Neuronal stem cell (in vitro differentiated cells): ENCODE measurements at regions not wholly inside any gene's neighbourhood (a gene's known extent, or its start where the extent isn't known, plus 50 kb on each side); places are given as distances from the start of the nearest gene placed in this dataset.

Experiments
- DNase-seq: peaks from one replicate; pipeline ENCODE4 v3.0.0-alpha.2; 2013; ENCODE audit warnings: low spot score
- H2AFZ ChIP-seq: one replicate; pipeline ENCODE4 v1.6.1; 2013; ENCODE audit warnings: mild to moderate bottlenecking, low read length, inconsistent platforms
- H2AK5ac ChIP-seq: 2 replicates; pipeline ENCODE4 v1.6.1; 2013; ENCODE audit warnings: low read depth, mild to moderate bottlenecking, inconsistent platforms, low read length, moderate library complexity, mixed read lengths
- H2BK120ac ChIP-seq: 2 replicates; pipeline ENCODE4 v1.6.1; 2013; ENCODE audit warnings: low read depth, mild to moderate bottlenecking, inconsistent platforms, low read length, moderate library complexity, mixed read lengths
- H2BK12ac ChIP-seq: one replicate; pipeline ENCODE4 v1.6.1; 2013; ENCODE audit warnings: low read length, inconsistent platforms
- H2BK15ac ChIP-seq: 2 replicates; pipeline ENCODE4 v1.6.1; 2013; ENCODE audit warnings: mild to moderate bottlenecking, low read length, inconsistent platforms, mixed read lengths
- H2BK5ac ChIP-seq: one replicate; pipeline ENCODE4 v1.6.1; 2013; ENCODE audit warnings: inconsistent platforms, mild to moderate bottlenecking, low read length, moderate library complexity
- H3K14ac ChIP-seq: one replicate; pipeline ENCODE4 v1.6.1; 2013; ENCODE audit warnings: low read length, inconsistent platforms
- H3K18ac ChIP-seq: 2 replicates; pipeline ENCODE4 v1.6.1; 2013; ENCODE audit warnings: low read length, inconsistent platforms
- H3K23ac ChIP-seq: 2 replicates; pipeline ENCODE4 v1.6.1; 2013; ENCODE audit warnings: low read depth, mild to moderate bottlenecking, mixed read lengths, low read length, inconsistent platforms; ENCODE audit not compliant: poor library complexity
- H3K27ac ChIP-seq: replicated peaks from 3 replicates; pipeline ENCODE4 v1.5.1; 2013; ENCODE audit warnings: low read length, inconsistent platforms
- H3K27me3 ChIP-seq, 3 experiments: 2 replicates each; pipeline ENCODE4 v1.6.1; 2013; ENCODE audit warnings: low read length in 3 of 3, mild to moderate bottlenecking in 2 of 3, inconsistent platforms in 1 of 3, low read depth in 1 of 3, mixed read lengths in 1 of 3, moderate library complexity in 1 of 3; ENCODE audit not compliant: control insufficient read depth in 3 of 3, insufficient read depth in 3 of 3
- H3K36me3 ChIP-seq, 2 donors: replicated peaks in 1 of 2; 2 replicates each; pipeline ENCODE4 v1.6.1; 2013; ENCODE audit warnings: low read length in 2 of 2; ENCODE audit not compliant: control insufficient read depth in 2 of 2, insufficient read depth in 2 of 2
- H3K4ac ChIP-seq: 2 replicates; pipeline ENCODE4 v1.6.1; 2013; ENCODE audit warnings: inconsistent platforms, mild to moderate bottlenecking, low read length, moderate library complexity
- H3K4me1 ChIP-seq, 2 donors: 1 replicate in 1 of 2; 2 replicates in 1 of 2; pipeline ENCODE4 v1.6.1; 2013; ENCODE audit warnings: low read length in 2 of 2, low read depth in 1 of 2; ENCODE audit not compliant: control insufficient read depth in 2 of 2, insufficient read depth in 1 of 2
- H3K4me2 ChIP-seq: one replicate; pipeline ENCODE4 v1.6.1; 2013; ENCODE audit warnings: mild to moderate bottlenecking, low read length, inconsistent platforms; ENCODE audit not compliant: insufficient read depth, poor library complexity, severe bottlenecking
- H3K4me3 ChIP-seq, 2 donors: 2 replicates each; pipeline ENCODE4 v1.5.1; 2013; ENCODE audit warnings: low read length in 2 of 2, mild to moderate bottlenecking in 2 of 2, inconsistent platforms in 1 of 2, moderate library complexity in 1 of 2
- H3K79me1 ChIP-seq: one replicate; pipeline ENCODE4 v1.6.1; 2013; ENCODE audit warnings: low read depth, mild to moderate bottlenecking, inconsistent platforms, low read length, moderate library complexity
- H3K9ac ChIP-seq: one replicate; pipeline ENCODE4 v1.6.1; 2013; ENCODE audit warnings: mild to moderate bottlenecking, low read depth, low read length, inconsistent platforms; ENCODE audit not compliant: poor library complexity
- H3K9me3 ChIP-seq, 2 donors: replicated peaks in 1 of 2; 2 replicates each; pipeline versions ENCODE3 to v1.6.1; 2013; ENCODE audit warnings: low read length in 2 of 2, mild to moderate bottlenecking in 2 of 2, inconsistent platforms in 1 of 2, low read depth in 1 of 2, mixed read lengths in 1 of 2, moderate library complexity in 1 of 2; ENCODE audit not compliant: control insufficient read depth in 2 of 2, insufficient read depth in 1 of 2
- H4K8ac ChIP-seq: one replicate; pipeline ENCODE4 v1.6.1; 2013; ENCODE audit warnings: low read depth, mild to moderate bottlenecking, inconsistent platforms, low read length, moderate library complexity
- H4K91ac ChIP-seq: one replicate; pipeline ENCODE4 v1.6.1; 2013; ENCODE audit warnings: low read length, low read depth, mild to moderate bottlenecking, inconsistent platforms; ENCODE audit not compliant: poor library complexity
- WGBS, 2 donors: extraction: QIAGEN DNeasy Blood & Tissue Kit; methylation state at CpG; one replicate each; pipeline ENCODE4 v1.1.7; 2013; ENCODE audit warnings: missing lambda C conversion rate in 2 of 2, mixed read lengths in 1 of 2; ENCODE audit not compliant: insufficient read length in 2 of 2, insufficient replicate concordance in 1 of 2; ENCODE audit errors: extremely low coverage in 2 of 2; 5-methylcytosine and 5-hydroxymethylcytosine counted together

GRCh38 chr7:25549271-25549921, 321.1 kb upstream of the NPVF start:
- Histone ChIP-seq H3K23ac (no peak overlapping the region), H4K91ac (no peak overlapping the region), H3K36me3 (no peaks in the 10 kb centered on the region), H2BK15ac (no peak overlapping the region), H3K4ac (no peak overlapping the region), H2AK5ac (no peak overlapping the region), H2AFZ (peak overlapping the region; percentile 49), H2BK12ac (no peak overlapping the region), H3K4me3 (no peak overlapping the region), H2BK5ac (no peak overlapping the region), H2BK120ac (no peak overlapping the region), H3K4me2 (no peak overlapping the region), H3K9me3 (no peaks in the 10 kb centered on the region), H3K4me1 (peaks cover 9 to 12% of the 10 kb centered on the region in 2 donors), H3K27me3 (peaks cover 0 to 13% (median 0%) of the 10 kb centered on the region in 3 experiments), H3K14ac (no peak overlapping the region), H3K79me1 (no peaks in the 10 kb centered on the region), H4K8ac (no peak overlapping the region), H3K9ac (no peak overlapping the region), H3K18ac (no peak overlapping the region), H3K27ac (no peak overlapping the region)
- DNase-seq, result no peak
- no CpG with 5 or more reads among the region's 6 CpGs for WGBS, 2 donors

- H3K9me3 ChIP-seq, result no peaks in the 10 kb centered on the region
- H3K4me1 ChIP-seq, result peaks cover 9 to 10% of the 10 kb centered on the region in 2 donors
- no peaks in the 10 kb centered on the region for H3K79me1 ChIP-seq
- H2AK5ac ChIP-seq, result no peak overlapping the region
- WGBS, 2 donors, result no CpG with 5 or more reads among the region's 5 CpGs
- H3K4me2 ChIP-seq, result no peak overlapping the region
- H3K23ac ChIP-seq, result no peak overlapping the region
- no peak overlapping the region for H4K8ac ChIP-seq
- no peak overlapping the region for H3K9ac ChIP-seq
- no peaks in the 10 kb centered on the region for H3K36me3 ChIP-seq
- no peak overlapping the region for H2BK15ac ChIP-seq
- H3K27ac ChIP-seq, result no peak overlapping the region
- no peak overlapping the region for H4K91ac ChIP-seq
- H3K4ac ChIP-seq, result no peak overlapping the region
- H3K14ac ChIP-seq, result no peak overlapping the region
- H3K27me3 ChIP-seq, result peaks cover 0 to 12% (median 0%) of the 10 kb centered on the region in 3 experiments
- DNase-seq, result no peak
- no peak overlapping the region for H2BK5ac ChIP-seq
- no peak overlapping the region for H2BK12ac ChIP-seq
- no peak overlapping the region for H3K4me3 ChIP-seq
- H3K18ac ChIP-seq, result no peak overlapping the region
- no peak overlapping the region for H2BK120ac ChIP-seq
- no peak overlapping the region for H2AFZ ChIP-seq
Measured at GRCh38 chr7:25550149-25550548, 321.9 kb upstream of the NPVF start.

GRCh38 chr7:25552998-25553397, 324.7 kb upstream of the NPVF start:
- no peak overlapping the region for H3K23ac ChIP-seq
- no peak overlapping the region for H3K4me3 ChIP-seq
- no CpG with 5 or more reads among the region's 3 CpGs for WGBS, 2 donors
- H4K8ac ChIP-seq, result no peak overlapping the region
- no peak overlapping the region for H2BK15ac ChIP-seq
- H2BK5ac ChIP-seq, result no peak overlapping the region
- H3K4ac ChIP-seq, result no peak overlapping the region
- H2BK120ac ChIP-seq, result no peak overlapping the region
- no peak overlapping the region for H3K14ac ChIP-seq
- H3K4me2 ChIP-seq, result no peak overlapping the region
- no peak overlapping the region for H2AFZ ChIP-seq
- DNase-seq, result no peak
- H2AK5ac ChIP-seq, result no peak overlapping the region
- no peak overlapping the region for H2BK12ac ChIP-seq
- H3K9me3 ChIP-seq, result no peaks in the 10 kb centered on the region
- no peak overlapping the region for H3K18ac ChIP-seq
- no peak overlapping the region for H4K91ac ChIP-seq
- H3K4me1 ChIP-seq, result peaks cover 6 to 9% of the 10 kb centered on the region in 2 donors
- no peak overlapping the region for H3K9ac ChIP-seq
- H3K27me3 ChIP-seq, result no peaks in the 10 kb centered on the region
- H3K79me1 ChIP-seq, result no peaks in the 10 kb centered on the region
- no peaks in the 10 kb centered on the region for H3K36me3 ChIP-seq
- H3K27ac ChIP-seq, result no peak overlapping the region

GRCh38 chr7:25553580-25554291, 325.4 kb upstream of the NPVF start:
- H3K27me3 ChIP-seq, result no peaks in the 10 kb centered on the region
- no peak overlapping the region for H2AK5ac ChIP-seq
- WGBS, 2 donors, result no CpG with 5 or more reads among the region's 13 CpGs
- no peak overlapping the region for H3K4ac ChIP-seq
- no peak overlapping the region for H4K8ac ChIP-seq
- peak overlapping the region; percentile 62 for H3K18ac ChIP-seq
- H2BK120ac ChIP-seq, result no peak overlapping the region
- H3K23ac ChIP-seq, result no peak overlapping the region
- no peak overlapping the region for H3K27ac ChIP-seq
- H3K79me1 ChIP-seq, result no peaks in the 10 kb centered on the region
- no peak overlapping the region for H3K4me3 ChIP-seq
- peak overlapping the region; percentile 49 for H2AFZ ChIP-seq
- no peak overlapping the region for H3K14ac ChIP-seq
- DNase-seq, result no peak
- H3K9me3 ChIP-seq, result peaks cover 2 to 4% of the 10 kb centered on the region in 2 donors
- no peak overlapping the region for H3K4me2 ChIP-seq
- H3K36me3 ChIP-seq, result no peaks in the 10 kb centered on the region
- H4K91ac ChIP-seq, result peak overlapping the region; percentile 34
- peak overlapping the region; percentile 1 for H3K9ac ChIP-seq
- no peak overlapping the region for H2BK15ac ChIP-seq
- H2BK12ac ChIP-seq, result no peak overlapping the region
- peaks cover 6 to 9% of the 10 kb centered on the region in 2 donors for H3K4me1 ChIP-seq
- no peak overlapping the region for H2BK5ac ChIP-seq
